SW480 (cell line): ENCODE measurements at regions not wholly inside any gene's neighbourhood (a gene's known extent, or its start where the extent isn't known, plus 50 kb on each side); places are given as distances from the start of the nearest gene placed in this dataset.
"Not testable (repeated sequence)": the region's sequence is repeated elsewhere in the genome, so short reads cannot be mapped to it uniquely, and the experiment has no call there.

Experiments used
- DNase-seq: peaks from one replicate; pipeline ENCODE4 v3.0.0-alpha.2; 2016; ENCODE audit warnings: low spot score

DNA sequence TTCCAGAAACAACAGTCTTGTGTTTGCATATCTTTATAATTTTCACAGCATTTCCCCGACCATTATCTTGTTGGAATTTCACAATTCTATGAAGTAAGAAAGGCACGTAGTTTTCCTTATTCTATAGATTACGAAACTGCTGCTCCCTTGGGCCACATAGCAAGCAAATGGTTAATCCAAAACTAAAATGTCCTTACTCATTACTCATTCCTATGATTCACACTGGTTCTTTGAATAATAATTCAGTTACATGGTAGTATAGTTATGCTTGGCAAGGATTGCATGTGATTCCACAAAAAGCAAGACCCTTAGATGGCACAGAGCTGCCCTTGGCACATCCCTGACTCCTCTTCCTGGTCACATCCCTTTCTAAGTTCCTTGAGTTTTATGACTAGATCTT lies 51.2 kb downstream of the OR13H1 start:
- no peak for DNase-seq

DNA sequence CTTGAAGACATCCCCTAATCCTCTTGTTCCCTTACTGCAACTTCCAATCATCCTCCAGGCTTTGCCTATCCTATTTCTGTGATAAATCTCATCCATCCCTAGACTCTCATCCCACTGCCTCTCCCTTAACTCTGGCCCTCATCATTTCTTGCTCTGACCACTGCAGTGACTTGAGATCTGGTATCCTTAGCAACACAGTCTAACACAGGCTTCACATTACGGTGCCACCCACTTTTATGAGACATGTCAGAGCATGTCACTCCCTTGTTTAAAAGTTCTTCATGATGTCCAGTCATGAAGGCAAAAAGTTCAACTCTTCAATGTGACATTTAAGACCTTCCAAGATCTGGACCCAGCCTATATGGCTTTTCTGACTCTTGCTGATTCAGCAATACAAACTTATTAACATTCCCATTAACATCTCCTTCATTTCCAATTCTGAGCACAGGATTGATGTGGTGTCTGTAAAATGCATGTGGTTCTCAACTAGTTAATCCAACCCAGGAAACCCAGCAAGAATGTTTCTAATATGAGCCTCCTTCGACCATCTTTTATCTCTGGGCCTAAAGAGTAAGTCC lies 64.0 kb downstream of the OR13H1 start:
- DNase-seq: no peak

DNA sequence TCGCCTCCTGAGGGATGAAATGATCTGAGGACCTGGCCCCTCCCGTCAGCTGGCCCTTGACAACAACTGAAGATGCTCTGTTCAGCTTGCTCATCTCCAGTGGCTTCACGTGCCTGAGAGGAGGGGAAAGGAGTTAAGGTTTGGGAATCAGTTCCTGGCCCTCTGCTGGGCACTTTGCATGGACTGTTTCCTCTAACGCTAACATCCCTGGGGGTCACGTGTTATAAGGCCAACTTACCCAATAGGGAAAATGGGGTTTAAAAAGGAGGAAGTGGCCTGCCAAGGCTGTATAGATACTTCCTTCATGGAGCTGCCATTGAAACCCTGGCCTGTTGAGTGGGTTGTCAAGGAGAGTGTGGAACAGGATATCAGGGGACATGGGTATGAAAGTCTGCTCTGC lies 65.6 kb downstream of the OR13H1 start:
- no peak for DNase-seq

DNA sequence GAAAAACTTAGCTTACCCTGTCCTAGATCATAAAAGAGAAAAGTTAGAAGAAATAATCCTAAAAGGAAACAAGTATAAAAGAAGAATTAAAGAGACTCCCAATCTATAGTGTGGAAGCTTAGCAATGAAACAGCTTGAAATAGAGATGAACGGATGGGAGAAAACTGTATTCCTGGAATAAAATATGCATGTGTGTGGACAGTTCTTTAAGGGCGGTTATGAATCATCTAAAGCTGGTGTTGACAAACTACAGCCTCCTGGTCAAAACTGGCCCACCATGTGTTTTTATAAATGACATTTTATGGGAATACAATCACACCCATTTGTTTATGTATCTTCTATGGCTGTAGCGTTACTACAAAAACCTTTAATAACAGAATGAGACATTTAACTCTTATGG lies 69.4 kb downstream of the OR13H1 start:
- no peak for DNase-seq

DNA sequence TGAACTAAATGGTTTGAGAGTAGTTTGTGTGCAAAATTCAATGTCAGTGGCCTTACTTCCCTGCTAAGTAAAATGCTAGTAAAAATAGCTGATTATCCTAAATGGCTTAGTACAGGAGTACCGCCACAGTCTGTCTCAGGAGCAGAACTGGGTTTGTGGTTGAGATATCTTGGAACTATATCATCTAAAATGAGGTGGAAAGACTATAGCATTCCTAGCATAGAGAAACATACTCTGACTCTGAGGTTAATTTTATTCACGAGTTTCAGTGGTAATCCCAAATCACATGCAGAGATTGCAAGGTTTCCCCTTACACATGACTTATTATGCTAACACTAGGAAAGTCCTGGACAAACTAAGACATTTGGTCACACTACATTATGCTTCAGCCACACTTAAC lies 70.4 kb downstream of the OR13H1 start:
- no peak for DNase-seq

DNA sequence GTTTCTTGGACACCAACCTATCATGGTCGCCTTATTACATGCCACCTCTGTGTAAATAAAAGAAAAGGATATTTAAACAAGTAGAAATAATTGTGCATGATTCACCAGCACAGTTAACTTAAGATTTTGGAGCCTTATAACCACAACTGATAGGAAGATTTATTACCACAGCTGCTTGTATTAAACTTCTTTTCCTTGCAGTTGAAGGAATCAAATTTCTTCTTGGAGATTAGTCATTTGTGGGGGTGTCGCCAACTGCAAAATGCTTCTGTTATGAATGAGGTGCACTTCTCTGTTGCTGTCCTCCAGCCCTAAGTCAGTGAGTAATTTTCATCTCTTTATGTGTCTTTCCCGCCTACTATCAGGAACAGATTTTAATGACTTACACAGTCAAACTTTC lies 73.3 kb downstream of the OR13H1 start:
- DNase-seq: no peak

DNA sequence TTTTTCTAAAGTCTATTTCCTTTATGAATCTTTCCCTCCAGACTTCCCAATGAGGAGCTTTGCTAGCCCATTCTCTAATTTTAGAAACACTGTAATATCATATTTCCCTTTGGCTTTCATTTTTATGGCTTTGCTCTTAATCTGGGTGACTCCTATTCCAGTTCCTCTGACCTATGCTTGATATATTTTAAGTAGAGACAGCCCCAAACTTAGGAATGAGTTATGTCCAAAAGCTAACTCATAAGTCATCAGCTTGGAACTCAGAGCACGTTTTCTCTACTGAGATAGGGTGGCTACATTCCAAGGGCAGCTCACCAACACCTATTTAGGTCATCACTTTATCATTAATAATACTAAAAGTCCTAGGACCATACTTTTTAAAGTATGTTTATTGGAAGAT lies 77.8 kb downstream of the OR13H1 start:
- no peak for DNase-seq

DNA sequence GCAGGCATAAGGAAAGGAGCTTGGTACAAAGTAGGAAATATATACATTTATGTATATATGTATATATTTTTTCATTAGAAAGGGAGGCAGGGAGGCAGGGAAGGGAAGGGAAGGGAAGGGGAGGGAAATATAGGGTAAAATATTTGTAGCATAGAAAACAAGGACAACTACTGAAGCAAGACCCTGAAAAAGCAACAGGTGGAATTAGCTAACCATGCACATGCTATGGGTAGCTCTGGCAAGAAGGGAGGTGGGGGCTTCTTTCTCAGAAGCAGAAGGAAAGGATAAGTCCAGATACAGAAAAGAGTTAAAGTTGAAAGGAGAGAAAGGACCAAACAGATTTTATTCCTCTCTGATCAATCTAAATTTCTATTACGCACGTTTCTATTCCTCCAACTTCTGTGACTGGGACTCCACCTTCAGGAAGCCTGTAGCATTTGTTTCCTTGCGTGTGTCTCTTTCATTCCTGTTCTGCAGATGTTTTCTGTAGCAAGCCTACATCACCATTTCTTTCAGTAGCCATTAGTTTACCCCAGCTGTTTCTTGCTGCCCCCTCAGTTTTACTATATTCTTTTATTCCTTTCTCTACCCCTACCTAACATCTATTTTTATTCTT lies 82.9 kb downstream of the OR13H1 start:
- peak; percentile 9 for DNase-seq

DNA sequence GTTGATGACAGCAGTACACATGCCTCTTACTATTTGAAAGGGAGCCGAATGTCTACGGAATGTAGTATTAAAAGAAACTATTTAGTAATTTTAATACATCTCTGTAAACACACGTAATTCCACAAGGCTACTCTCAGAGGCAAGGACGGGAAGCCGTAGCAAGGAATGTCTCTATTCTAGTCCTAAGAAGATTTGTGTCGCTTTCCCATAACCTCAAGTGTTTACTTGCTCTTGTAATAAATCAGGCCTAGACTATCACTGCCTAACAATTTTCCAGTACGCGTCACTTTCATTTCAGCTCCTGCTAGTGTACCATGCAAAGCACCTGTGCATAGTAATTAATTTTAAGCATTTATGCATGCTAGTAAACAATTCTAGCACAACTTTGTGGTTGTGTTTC lies 86.7 kb downstream of the OR13H1 start:
- no peak for DNase-seq

DNA sequence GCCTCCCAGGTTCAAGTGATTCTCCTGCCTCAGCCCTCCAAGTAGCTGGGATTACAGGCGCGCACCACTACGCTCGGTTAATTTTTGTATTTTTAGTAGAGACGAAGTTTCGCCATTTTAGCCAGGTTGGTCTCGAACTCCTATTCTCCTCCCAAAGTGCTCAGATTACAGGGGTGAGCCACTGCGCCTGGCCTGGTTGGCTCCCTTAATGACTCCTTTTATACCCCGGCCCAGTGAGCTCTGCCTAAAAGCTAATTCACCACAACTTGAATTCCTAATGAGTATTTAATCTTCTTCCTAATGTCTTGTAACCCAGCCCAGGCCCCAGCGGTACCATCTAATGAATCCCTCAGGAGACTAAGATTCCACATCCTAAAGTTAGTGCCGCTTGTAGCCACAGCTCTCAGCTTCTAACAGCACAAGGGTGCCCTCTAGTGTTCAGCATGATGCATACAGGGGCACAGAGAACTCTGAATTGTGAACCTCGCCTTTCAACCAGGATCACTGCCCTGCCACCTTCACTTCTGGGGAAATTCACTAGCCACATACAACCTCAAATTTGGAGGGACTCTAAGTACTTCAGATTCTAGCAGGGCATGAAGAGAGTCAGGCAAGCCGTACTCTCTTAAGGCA lies 89.5 kb downstream of the OR13H1 start:
- DNase-seq: peak; percentile 48

DNA sequence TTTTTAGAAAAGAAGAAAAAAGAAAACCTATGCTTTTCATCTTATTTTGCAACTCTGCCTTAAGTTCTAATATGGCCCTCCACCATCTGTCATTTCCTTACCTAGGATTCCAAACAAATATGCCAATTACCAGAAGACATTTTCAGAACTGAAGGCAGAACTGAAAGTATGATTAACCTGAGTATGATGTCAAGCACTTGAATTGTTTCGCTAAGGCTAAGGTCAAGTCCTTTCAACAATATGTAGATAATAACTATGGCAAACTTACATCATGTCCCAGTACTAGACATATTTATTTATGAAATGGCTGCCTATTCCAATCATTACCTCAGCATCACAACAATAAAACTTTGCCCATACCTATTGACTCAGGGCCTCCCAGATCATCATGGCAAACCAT lies 91.0 kb downstream of the OR13H1 start:
- DNase-seq: no peak

DNA sequence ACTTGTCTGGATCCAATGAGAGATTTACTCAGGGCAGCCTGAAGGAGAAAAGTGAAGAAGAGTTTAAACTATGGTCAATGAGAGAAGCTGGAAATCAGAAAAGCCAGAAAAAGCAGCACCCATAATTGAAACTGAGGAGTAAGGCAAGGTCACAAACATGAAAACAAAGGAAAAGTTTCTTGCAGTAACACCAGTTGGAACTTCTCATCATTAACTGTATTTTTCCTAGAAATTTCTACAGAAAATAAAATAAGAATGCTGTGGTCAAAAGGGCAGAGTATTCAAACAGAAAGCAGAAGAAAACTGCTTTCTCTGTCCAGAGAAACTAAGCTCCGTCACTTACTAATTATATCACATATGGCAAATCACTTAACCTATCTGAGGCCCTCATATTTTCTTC lies 102.2 kb downstream of the OR13H1 start:
- DNase-seq: no peak

DNA sequence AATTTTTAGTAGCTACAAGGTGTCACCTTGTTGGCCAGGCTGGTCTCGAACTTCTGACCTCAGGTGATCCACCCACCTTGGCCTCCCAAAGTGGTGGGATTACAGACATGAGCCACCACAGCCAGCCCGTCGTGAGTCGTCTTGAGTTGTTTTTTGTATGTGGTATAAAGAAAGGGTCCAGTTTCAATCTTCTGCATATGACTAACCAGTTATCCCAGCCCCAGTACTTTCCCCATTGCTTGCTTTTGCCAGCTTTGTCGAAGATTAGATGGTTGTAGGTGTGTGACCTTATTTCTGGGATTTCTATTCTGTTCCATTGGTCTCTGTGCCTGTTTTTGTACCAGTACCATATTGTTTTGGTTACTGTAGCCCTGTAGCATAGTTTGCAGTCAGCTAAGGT lies 105.9 kb downstream of the OR13H1 start:
- DNase-seq: no peak

DNA sequence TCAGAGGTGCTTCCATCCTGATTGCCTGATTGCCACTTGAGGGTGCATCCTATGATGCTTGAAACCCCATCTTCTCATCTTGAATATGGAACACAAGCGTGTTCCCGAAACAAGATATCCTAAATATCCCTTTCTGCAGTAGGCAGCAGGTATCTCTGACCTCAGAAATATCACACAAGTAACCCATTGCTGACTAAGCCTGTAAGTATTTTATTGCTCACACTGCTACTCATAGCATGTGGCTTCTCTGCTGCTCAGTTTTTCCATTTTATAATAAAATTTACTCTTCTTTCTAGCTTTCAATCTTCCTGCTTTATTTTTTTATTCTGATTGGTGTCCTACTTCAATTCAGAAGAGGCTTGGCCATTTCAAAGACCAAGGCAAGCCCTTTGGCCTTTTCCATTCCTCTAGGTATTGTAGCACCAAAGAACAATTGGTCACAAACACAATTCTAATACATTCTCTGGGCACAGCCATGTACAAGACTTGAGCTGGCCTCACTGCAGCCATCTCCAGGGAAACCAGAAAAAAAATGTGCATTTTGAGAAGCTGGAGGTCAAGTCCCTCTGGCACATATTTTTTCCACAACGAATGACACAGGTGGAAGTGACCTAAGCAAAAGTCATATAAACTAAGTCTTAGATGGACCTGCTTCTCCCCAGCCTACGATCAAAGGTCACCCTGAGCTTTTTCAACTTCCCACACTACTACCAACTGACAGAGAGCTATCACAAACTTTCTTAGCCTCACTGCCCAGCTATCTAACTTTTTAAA lies 107.0 kb downstream of the OR13H1 start:
- peak; percentile 12 for DNase-seq

DNA sequence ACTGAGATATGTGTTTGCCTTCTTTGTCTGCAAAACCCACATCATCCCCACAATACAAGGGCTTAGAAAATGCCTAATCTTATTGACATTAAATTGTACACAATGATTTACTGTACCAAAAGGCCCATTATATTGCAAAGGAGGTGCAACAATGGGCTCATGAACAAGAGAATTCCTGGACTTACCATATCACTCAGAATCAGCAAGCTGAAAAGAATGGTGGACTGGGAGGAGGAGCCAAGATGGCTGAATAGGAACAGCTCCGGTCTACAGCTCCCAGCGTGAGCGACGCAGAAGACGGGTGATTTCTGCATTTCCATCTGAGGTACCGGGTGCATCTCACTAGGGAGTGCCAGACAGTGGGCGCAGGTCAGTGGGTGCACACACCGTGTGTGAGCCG lies 119.9 kb downstream of the OR13H1 start:
- DNase-seq: not testable (repeated sequence)

DNA sequence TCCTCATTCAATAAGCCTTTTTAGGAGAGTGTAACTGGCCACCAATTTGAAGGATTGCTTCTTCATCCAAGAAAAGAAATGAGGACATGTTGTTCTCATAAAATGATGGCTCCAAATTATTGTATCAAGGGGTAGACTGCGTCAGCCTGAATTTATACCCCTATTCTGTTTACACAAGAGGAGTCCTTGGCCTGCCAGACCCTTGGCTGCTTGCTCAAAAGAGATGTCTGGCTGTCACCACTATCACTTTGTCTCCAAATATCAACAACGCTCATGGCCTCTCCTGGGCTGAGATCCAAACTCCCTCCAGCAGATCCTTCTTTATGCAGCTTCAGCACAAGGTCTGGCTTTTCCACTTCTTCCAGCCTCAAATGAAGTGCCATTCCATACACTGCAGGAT lies 127.9 kb downstream of the OR13H1 start:
- DNase-seq: no peak

DNA sequence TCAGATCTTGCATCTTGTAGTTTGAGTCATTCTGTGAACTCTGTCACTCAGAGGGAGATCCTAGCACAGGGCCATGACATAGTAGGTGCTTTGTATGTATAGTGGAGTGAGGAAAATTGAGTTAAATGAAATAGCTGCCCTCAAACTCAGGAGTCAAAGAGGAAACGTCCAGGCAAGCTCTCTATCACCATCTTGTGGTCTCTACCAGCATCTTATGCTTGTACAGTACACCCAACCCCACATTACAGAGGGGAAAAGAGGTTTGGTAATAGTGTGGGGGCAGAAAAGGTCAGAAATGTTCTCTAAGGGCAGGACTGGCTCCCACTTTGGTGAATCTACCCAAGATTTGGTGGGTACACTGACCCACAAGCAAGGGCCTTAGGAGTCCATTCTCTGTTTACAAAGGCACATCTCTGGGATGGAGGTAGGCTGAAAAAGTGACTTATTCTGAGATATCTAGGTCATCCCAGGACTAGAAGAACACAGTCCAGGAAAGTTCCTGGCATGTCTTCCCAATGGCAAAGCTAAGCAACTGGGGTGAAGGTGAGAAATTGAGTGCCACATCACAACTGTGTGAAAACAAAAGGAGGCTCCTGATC lies 131.8 kb downstream of the OR13H1 start:
- peak; percentile 13 for DNase-seq

DNA sequence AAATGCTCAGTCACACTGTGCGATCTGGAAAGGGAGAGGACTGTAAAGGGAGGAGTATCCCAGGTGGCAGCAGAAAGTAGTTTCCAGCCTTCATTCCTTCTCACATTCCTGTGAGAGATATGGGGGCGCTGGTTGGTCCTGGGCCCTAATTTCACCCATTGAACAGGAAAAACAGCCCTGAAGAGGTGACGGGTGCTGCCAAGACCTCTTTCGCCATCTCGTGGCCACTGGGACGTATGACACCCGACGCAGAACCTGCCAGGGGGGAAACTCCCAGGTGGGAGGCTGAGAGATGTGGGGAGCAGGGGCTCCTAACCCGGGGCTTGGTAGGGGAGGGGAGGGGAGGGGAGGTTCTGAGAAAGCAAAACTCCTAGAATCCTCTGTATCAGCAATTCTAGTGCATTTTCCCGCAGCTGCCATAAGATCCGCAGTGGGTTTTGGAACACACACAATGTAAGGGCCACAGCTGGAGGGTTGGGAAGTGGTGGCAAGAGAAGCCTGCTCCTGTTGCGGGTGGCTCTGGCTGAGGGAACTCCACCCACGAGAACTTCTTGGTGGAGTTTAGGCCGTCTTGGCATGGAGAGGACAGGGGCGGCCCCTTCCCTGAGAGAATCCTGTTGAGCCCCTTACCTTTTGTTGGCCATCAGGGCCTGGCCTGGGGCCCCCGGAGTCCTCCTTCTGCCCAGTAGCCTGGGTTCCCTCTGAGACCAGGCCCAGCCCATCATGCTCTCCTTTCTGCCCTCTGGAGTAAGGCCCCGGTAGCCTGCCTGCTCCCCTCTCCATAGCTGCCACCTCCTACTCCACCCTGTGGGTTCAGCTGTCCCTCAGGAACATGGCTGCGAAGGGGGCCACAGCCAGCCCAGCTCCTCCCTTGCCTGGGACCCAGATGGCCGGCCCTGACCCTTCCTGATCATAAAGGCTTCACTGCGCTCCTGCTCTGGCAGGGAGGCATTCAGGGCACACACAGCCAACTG lies 134.1 kb downstream of the OR13H1 start:
- DNase-seq: peak; percentile 31

DNA sequence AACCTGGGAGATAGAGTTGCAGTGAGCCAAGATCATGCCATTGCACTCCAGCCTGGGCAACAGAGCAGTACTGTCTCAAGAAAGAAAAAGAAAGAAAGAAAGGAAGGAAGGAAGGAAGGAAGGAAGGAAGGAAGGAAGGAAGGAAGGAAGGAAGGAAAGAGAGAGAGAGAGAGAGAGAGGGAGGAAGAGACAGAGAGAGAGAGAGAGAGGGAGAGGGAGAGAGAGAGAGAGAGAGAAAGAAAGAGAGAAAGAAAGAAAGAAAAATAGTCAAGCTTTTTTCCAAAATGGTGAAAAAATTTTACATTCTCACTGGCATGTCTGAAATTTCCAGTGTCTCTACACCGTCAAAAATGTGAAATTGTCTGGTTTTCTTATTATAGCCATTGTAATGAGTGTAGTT lies 138.9 kb downstream of the OR13H1 start:
- not testable (repeated sequence) for DNase-seq

DNA sequence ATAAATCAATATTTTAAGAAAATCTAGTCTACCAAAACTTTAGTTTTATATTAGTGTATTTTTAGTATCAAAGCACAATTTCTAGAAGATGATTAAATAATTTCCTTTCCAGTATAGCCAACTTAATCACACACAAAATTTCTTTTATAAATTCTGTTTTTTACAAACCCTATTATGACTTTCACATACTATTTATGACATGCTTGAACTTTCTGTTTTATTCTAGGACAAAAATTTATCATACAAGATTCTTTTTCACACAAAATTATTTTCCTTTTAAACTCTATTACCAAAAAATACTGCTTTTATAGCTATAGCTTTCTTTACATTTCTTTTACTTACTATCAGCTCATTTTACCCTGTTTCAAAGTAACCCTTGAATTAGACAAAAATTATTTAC lies 149.5 kb downstream of the OR13H1 start:
- DNase-seq: no peak

DNA sequence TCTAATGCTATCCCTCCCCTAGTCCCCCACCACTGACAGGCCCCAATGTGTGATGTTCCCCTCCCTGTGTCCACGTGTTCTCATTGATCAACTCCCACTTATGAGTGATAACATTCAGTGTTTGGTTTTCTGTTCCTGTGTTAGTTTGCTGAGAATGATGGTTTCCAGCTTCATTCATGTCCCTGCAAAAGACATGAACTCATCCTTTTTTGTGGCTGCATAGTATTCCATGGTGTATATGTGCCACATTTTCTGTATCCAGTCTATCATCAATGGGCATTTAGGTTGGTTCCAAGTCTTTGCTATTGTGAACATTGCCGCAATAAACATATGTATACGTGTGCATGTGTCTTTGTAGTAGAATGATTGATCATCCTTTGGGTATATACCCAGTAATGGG lies 153.1 kb downstream of the OR13H1 start:
- DNase-seq: not testable (repeated sequence)

DNA sequence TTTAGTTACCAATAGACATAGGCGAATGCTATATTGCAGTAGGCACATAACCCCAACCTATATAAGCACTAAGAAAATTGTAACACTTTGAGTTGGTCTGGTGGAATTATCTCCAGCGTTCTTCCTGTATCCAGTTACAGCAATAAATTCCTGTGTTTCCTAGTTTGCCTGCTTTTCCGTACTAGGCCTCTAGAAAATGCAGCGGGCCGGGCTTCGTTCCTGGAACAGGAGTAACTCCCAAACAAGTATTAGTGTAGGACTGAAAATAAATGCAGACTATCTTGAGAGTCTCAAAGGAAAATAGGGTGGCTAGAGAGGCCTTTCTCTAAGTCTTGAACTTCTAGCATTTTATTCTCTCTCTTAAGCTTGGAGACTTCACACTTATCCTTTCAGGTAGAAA lies 159.8 kb downstream of the OR13H1 start:
- no peak for DNase-seq
